Spinal cord (tissue), 9 donors: ENCODE measurements at regions not wholly inside any gene's neighbourhood (a gene's known extent, or its start where the extent isn't known, plus 50 kb on each side); places are given as distances from the start of the nearest gene placed in this dataset.
"Not testable (repeated sequence)": the region's sequence is repeated elsewhere in the genome, so short reads cannot be mapped to it uniquely, and the experiment has no call there.

Source experiments
- DNase-seq, 6 donors: peaks; one replicate each; pipeline versions ENCODE4 v3.0.0 to v3.0.0-alpha.2; 2013 to 2015; ENCODE audit warnings: low spot score in 6 of 6, low read depth in 4 of 6
- H3K27ac ChIP-seq: one replicate; pipeline ENCODE4 v1.5.1; 2013; ENCODE audit warnings: low read depth, low read length, control low read depth
- H3K27me3 ChIP-seq: one replicate; pipeline ENCODE4 v1.6.1; 2013; ENCODE audit warnings: low read length; ENCODE audit not compliant: control insufficient read depth, insufficient read depth
- H3K36me3 ChIP-seq: one replicate; pipeline ENCODE4 v1.6.1; 2013; ENCODE audit warnings: low read length; ENCODE audit not compliant: control insufficient read depth, insufficient read depth
- H3K4me1 ChIP-seq: one replicate; pipeline ENCODE4 v1.6.1; 2013; ENCODE audit warnings: low read length; ENCODE audit not compliant: control insufficient read depth, insufficient read depth
- H3K4me3 ChIP-seq: one replicate; pipeline ENCODE4 v1.5.1; 2013; ENCODE audit warnings: low read depth, low read length, control low read depth
- H3K9me3 ChIP-seq: one replicate; pipeline ENCODE4 v1.6.1; 2013; ENCODE audit warnings: low read length; ENCODE audit not compliant: control insufficient read depth, insufficient read depth
- WGBS: methylation state at CpG from one replicate; pipeline ENCODE4 v1.1.5; 2013; ENCODE audit warnings: missing lambda C conversion rate; ENCODE audit not compliant: insufficient coverage; 5-methylcytosine and 5-hydroxymethylcytosine counted together
- donor health status: healthy.

DNA sequence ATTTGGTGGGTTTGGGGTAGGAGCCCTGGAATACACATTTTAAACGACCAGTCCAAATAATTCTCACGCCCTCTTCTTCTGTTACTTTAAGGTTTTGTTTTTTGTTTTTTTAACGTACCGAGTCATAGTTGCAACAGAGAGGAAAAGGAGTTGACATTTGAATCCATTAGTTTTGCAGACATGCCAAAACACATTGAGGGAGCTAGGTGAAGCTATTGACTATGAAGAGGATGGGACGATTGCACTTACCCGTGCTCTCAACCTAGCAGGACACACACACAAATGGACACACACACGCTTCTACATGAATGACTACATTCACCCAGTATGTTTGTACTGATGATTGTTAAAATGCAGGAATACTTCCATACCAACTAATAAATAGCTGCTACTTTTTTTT lies 54.3 kb upstream of the CIT start:
- H3K4me3 ChIP-seq: no peak overlapping the region
- no peaks in the 10 kb centered on the region for H3K4me1 ChIP-seq
- no peak for DNase-seq
- no peaks in the 10 kb centered on the region for H3K9me3 ChIP-seq
- no peaks in the 10 kb centered on the region for H3K27me3 ChIP-seq
- WGBS: no CpG with 5 or more reads among the region's 7 CpGs
- no peaks in the 10 kb centered on the region for H3K36me3 ChIP-seq
- H3K27ac ChIP-seq: no peak overlapping the region

GRCh38 chr12:119932921-119933320 lies 55.8 kb upstream of the CIT start:
- Histone ChIP-seq H3K9me3 (no peaks in the 10 kb centered on the region), H3K4me3 (no peak overlapping the region), H3K27ac (no peak overlapping the region), H3K4me1 (no peaks in the 10 kb centered on the region), H3K27me3 (no peaks in the 10 kb centered on the region), H3K36me3 (no peaks in the 10 kb centered on the region)
- WGBS: 90% methylated on average over 2 of the region's 3 CpGs
- DNase-seq: no peak

- not testable (repeated sequence) for H3K27ac ChIP-seq, H3K4me1 ChIP-seq, H3K36me3 ChIP-seq, H3K4me3 ChIP-seq, H3K27me3 ChIP-seq, DNase-seq, H3K9me3 ChIP-seq
- WGBS: 83% methylated on average over 4 of the region's 10 CpGs
These were observed 54.3 kb upstream of the BICDL1 start for GRCh38 chr12:119934780-119935179.

DNA sequence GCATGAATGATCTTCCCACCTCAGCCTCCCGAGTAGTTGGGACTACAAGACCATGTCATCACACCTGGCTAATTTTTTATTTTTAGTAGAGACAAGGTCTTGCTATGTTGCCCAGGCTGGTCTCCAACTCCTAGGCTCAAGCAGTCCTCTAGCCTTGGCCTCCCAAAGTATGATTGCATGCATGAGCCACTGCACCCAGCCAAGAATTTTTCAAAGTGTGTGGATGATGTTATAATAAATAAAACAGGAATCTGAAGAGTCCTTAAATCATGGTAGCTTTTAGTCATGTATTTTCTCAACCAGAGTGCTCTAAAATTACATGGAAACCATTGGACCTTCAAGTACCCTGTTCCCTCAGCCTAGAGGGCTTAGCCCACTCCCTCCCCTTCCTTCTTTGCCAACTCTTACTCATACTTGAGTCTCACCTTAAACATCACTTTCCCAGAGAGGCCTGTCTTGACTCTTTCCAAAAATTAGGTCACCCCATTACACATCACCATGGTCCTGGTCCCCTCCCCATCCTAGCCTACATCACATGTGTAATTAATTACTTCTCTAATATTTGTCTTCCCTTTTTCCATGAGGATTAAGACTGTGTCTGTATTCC lies 52.2 kb upstream of the BICDL1 start:
- Histone ChIP-seq H3K27me3 (no peaks in the 10 kb centered on the region), H3K4me1 (no peaks in the 10 kb centered on the region), H3K27ac (no peak overlapping the region), H3K9me3 (no peaks in the 10 kb centered on the region), H3K4me3 (no peak overlapping the region), H3K36me3 (no peaks in the 10 kb centered on the region)
- WGBS: no CpG with 5 or more reads among the region's 1 CpG
- no peak for DNase-seq

DNA sequence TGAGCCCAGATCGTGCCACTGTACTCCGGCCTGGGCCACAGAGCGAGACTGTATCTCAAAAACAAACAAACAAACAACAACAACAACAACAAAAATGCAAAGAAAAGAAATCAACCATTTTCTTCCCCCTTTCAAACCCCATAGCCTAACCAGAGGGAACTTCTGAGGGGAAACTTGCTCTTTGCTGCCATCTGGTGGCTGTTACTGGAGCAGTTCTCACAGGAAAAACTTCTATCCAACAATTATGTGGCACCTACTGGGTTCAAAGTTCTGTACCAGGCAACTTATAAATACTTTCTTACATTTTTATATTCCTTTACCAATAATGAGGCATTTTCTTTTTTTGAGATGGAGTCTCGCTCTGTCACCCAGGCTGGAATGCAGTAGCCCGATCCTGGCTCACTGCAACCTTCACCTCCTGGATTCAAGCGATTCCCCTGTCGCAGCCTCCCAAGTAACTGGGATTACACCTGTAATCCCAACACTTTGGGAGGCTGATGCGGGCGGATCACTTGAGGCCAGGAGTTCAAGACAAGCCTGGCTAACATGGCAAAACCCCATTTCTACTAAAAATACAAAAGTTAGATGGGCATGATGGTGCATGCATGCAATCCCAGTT lies 50.9 kb upstream of the BICDL1 start:
- Histone ChIP-seq H3K4me3 (no peak overlapping the region), H3K27me3 (no peaks in the 10 kb centered on the region), H3K9me3 (no peaks in the 10 kb centered on the region), H3K4me1 (no peaks in the 10 kb centered on the region), H3K36me3 (no peaks in the 10 kb centered on the region), H3K27ac (no peak overlapping the region)
- WGBS: 36% methylated on average over 9 of the region's 9 CpGs
- DNase-seq: peak; percentile 31 to 91 (median 62)
